ENCODE measurements at regions not wholly inside any gene's neighbourhood (a gene's known extent, or its start where the extent isn't known, plus 50 kb on each side); places are given as distances from the start of the nearest gene placed in this dataset.

DNA sequence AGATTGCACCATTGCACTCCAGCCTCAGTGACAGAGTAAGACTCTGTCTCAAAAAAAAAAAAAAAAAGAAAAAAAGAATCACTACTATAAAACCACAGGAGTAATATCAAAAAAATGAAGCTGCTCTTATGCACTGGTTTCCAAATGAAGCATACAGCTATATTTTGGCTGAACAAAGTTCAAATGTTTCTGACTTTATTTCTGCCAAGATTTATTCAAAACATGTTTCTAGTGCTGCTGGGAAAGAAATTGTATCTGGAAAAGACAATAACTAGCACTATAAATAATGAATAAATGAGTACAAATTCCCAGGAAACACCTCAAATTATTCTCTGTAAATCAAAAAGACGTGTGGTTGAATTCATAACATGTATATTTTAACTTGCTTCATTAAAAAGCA lies 102.5 kb upstream of the MME start:
- TF ChIP-seq EP300 (IDR thresholded peaks at IDR 0.05) (no peak), POLR2A (IDR thresholded peaks at IDR 0.05) (no peak)
